K562 (cell line): ENCODE measurements at regions not wholly inside any gene's neighbourhood (a gene's known extent, or its start where the extent isn't known, plus 50 kb on each side); places are given as distances from the start of the nearest gene placed in this dataset.

Experiments
- ATAC-seq: fragments of 200-7000 bp; cut with Tn5 transposase; 3 replicates; pipeline ENCODE4 v1.9.1; 2020; ENCODE audit warnings: moderate library complexity
- BruUV-seq: library from RNA; stranded (reverse); fragments of 400-500 nt; replicated peaks from 2 replicates; lab custom pipeline; 2021; lab: Mats Ljungman, UMichigan
- CTCF ChIA-PET: fragments of 300-600 bp; formaldehyde crosslinking; extraction: SDS; loops from one replicate; lab custom pipeline; 2021; ENCODE audit warnings: low intra/inter-chr PET ratio; lab: Yijun Ruan, JAX
- POLR2A ChIA-PET: fragments of 300-600, 350-650 bp; sonication (Branson Sonifier 250); formaldehyde crosslinking; extraction: SDS; loops from one replicate; lab custom pipeline; 2021; ENCODE audit warnings: antibody characterized with exemption, inconsistent platforms; lab: Yijun Ruan, JAX
- DNase-seq, 4 experiments: peaks; one replicate each; pipeline versions ENCODE4 v3.0.0 to v3.0.0-alpha.2; 2011 to 2018; ENCODE audit warnings: low spot score in 3 of 4, mixed read lengths in 3 of 4; ENCODE audit errors: extremely low read depth in 1 of 4
- FAIRE-seq: peaks from 2 replicates; lab custom pipeline; 2011; peaks lifted over from hg19 to GRCh38; lab: Jason Lieb, UNC
- H2AFZ ChIP-seq: 2 replicates; pipeline ENCODE4 v1.6.0; 2011; ENCODE audit warnings: low read depth, low read length, control low read depth, inconsistent platforms
- H3K27ac ChIP-seq: fragments of 200-600 bp; 3 replicates; pipeline ENCODE4 v1.8.0; 2011; ENCODE audit warnings: low read depth, mild to moderate bottlenecking, control low read depth, inconsistent platforms, low read length, moderate library complexity, mixed read lengths; ENCODE audit errors: extremely low read depth
- H3K27me3 ChIP-seq, 2 experiments: fragments of 300-600 bp in 1 of 2; 2 replicates in 1 of 2; 3 replicates in 1 of 2; pipeline versions ENCODE4 v1.6.0 to v1.8.0; 2011; ENCODE audit warnings: inconsistent platforms in 2 of 2, low read length in 2 of 2, mild to moderate bottlenecking in 1 of 2, mixed read lengths in 1 of 2, moderate library complexity in 1 of 2; ENCODE audit not compliant: control insufficient read depth in 2 of 2, insufficient read depth in 2 of 2
- H3K36me3 ChIP-seq: fragments of 300-600 bp; 3 replicates; pipeline ENCODE4 v1.8.0; 2011; ENCODE audit warnings: mild to moderate bottlenecking, low read length, inconsistent platforms; ENCODE audit not compliant: control insufficient read depth, insufficient read depth
- H3K4me1 ChIP-seq, 2 experiments: fragments of 200-600 bp in 1 of 2; replicated peaks in 1 of 2; 2 replicates in 1 of 2; 3 replicates in 1 of 2; pipeline versions ENCODE4 v1.5.1 to v1.8.0; 2011; ENCODE audit warnings: inconsistent platforms in 2 of 2, low read length in 2 of 2, mild to moderate bottlenecking in 1 of 2, mixed read lengths in 1 of 2, moderate library complexity in 1 of 2; ENCODE audit not compliant: control insufficient read depth in 2 of 2, insufficient read depth in 2 of 2
- H3K4me2 ChIP-seq: 2 replicates; pipeline ENCODE4 v1.6.1; 2011; ENCODE audit warnings: low read length, control low read depth, inconsistent platforms, mixed read lengths; ENCODE audit not compliant: insufficient read depth
- H3K4me3 ChIP-seq: fragments of 200-600 bp; sonication (generic), shearing (Covaris generic); 2 replicates; pipeline ENCODE4 v1.5.1; 2016; ENCODE audit warnings: control low read depth, inconsistent platforms
- H3K79me2 ChIP-seq: fragments of 200-600 bp; 3 replicates; pipeline ENCODE4 v1.8.0; 2011; ENCODE audit warnings: low read length, inconsistent platforms; ENCODE audit not compliant: control insufficient read depth, insufficient read depth
- H3K9ac ChIP-seq, 2 experiments: 2 replicates each; pipeline versions ENCODE4 v1.6.0 to v1.6.1; 2011; ENCODE audit warnings: low read depth in 2 of 2, low read length in 2 of 2, control low read depth in 1 of 2, inconsistent platforms in 1 of 2, mild to moderate bottlenecking in 1 of 2, mixed read lengths in 1 of 2; ENCODE audit not compliant: insufficient read depth in 1 of 2
- H3K9me1 ChIP-seq: one replicate; pipeline ENCODE4 v1.6.0; 2011; ENCODE audit warnings: inconsistent platforms, mild to moderate bottlenecking, low read length, moderate library complexity; ENCODE audit not compliant: control insufficient read depth, insufficient read depth
- H3K9me3 ChIP-seq: replicated peaks from 2 replicates; pipeline ENCODE4 v1.5.1; 2011; ENCODE audit warnings: low read depth, low read length, inconsistent platforms; ENCODE audit not compliant: control insufficient read depth, insufficient read depth
- H4K20me1 ChIP-seq: replicated peaks from 2 replicates; pipeline ENCODE4 v1.6.1; 2011; ENCODE audit warnings: low read length, inconsistent platforms, mixed read lengths; ENCODE audit not compliant: control insufficient read depth, insufficient read depth
- CBFA2T3 ChIP-seq: fragments of 450-650 bp; IDR thresholded peaks from 2 replicates; pipeline ENCODE4 v1.6.1; 2017
- CHD4 ChIP-seq: fragments of 200-600 bp; sonication (generic); IDR thresholded peaks from 3 replicates; pipeline ENCODE4 v1.6.1; 2012; ENCODE audit warnings: low read depth, mild to moderate bottlenecking, mixed read lengths, low read length, inconsistent platforms; ENCODE audit not compliant: insufficient read depth, insufficient replicate concordance, poor library complexity, severe bottlenecking
- CXXC5 ChIP-seq: fragments of 250-450 bp; sonication (Bioruptor Pico); IDR thresholded peaks from 2 replicates; pipeline ENCODE4 v1.8.0; 2022; ENCODE audit warnings: inconsistent platforms, mild to moderate bottlenecking, moderate library complexity
- MAX ChIP-seq: sonication (generic); formaldehyde crosslinking; IDR thresholded peaks from 2 replicates; pipeline ENCODE4 v1.9.0; 2022; ENCODE audit warnings: mild to moderate bottlenecking, missing genetic modification reagents
- MCM3 ChIP-seq: fragments of 450-650 bp; IDR thresholded peaks from 2 replicates; pipeline ENCODE4 v1.6.1; 2016
- MED1 ChIP-seq: sonication (generic); formaldehyde crosslinking; IDR thresholded peaks from 2 replicates; pipeline ENCODE4 v1.8.1; 2023; ENCODE audit warnings: missing genetic modification reagents, borderline replicate concordance
- RBM17 ChIP-seq: fragments of 200-400 bp; formaldehyde crosslinking; IDR thresholded peaks from 2 replicates; pipeline ENCODE4 v1.6.1; 2017; ENCODE audit warnings: low read depth, mild to moderate bottlenecking, low read length, borderline replicate concordance
- SAP30 ChIP-seq: fragments of 200-600 bp; sonication (generic); IDR thresholded peaks from 2 replicates; pipeline ENCODE4 v1.6.1; 2012; ENCODE audit warnings: borderline replicate concordance, low read depth, mild to moderate bottlenecking, moderate library complexity, low read length, control low read depth, inconsistent platforms; ENCODE audit not compliant: insufficient read depth, poor library complexity, severe bottlenecking
- SNIP1 ChIP-seq: fragments of 450-650 bp; IDR thresholded peaks from 2 replicates; pipeline ENCODE4 v1.7.1; 2017; ENCODE audit warnings: low read depth, mild to moderate bottlenecking
- TBP ChIP-seq: optimal IDR thresholded peaks from 2 replicates; pipeline ENCODE3; 2011; ENCODE audit warnings: low read depth, low read length, improper control_type of control experiment
- TFE3 ChIP-seq: fragments of 450-650 bp; formaldehyde crosslinking; IDR thresholded peaks from 2 replicates; pipeline ENCODE4 v1.4.0; 2020; ENCODE audit warnings: mild to moderate bottlenecking, mixed read lengths
- YY1 ChIP-seq, 3 experiments: IDR thresholded peaks; 2 replicates each; pipeline ENCODE4 v1.6.1; 2011; ENCODE audit warnings: low read length in 2 of 3, mild to moderate bottlenecking in 2 of 3, moderate library complexity in 2 of 3, borderline replicate concordance in 1 of 3, control low read depth in 1 of 3, low read depth in 1 of 3; ENCODE audit not compliant: insufficient read depth in 3 of 3, insufficient replicate concordance in 2 of 3, control insufficient read depth in 1 of 3, insufficient read length in 1 of 3; ENCODE audit errors: extremely low read depth in 1 of 3
- ZBTB12 ChIP-seq: fragments of 250-450 bp; sonication (Bioruptor Pico); IDR thresholded peaks from 2 replicates; pipeline ENCODE4 v1.4.0; 2020
- ZKSCAN3 ChIP-seq: fragments of 250-450 bp; sonication (Bioruptor Pico); IDR thresholded peaks from 2 replicates; pipeline ENCODE4 v1.4.0; 2020
- ZMIZ1 ChIP-seq, 2 experiments: fragments of 150-350 bp in 1 of 2; IDR thresholded peaks; 2 replicates each; pipeline ENCODE4 v1.6.1; 2012 to 2016; ENCODE audit warnings: low read depth in 2 of 2, low read length in 2 of 2, mild to moderate bottlenecking in 1 of 2, moderate library complexity in 1 of 2
- ZNF184 ChIP-seq: sonication (generic); formaldehyde crosslinking; IDR thresholded peaks from 2 replicates; pipeline ENCODE4 v1.5.0; 2020; ENCODE audit warnings: missing genetic modification reagents
- ZNF212 ChIP-seq: fragments of 450-650 bp; formaldehyde crosslinking; IDR thresholded peaks from 2 replicates; pipeline ENCODE4 v1.4.0; 2020; ENCODE audit warnings: mild to moderate bottlenecking
- ZNF316 ChIP-seq: fragments of 450-650 bp; IDR thresholded peaks from 2 replicates; pipeline ENCODE4 v1.6.1; 2016
- in situ Hi-C: fragments of 300-500 bp; cut with MboI; formaldehyde crosslinking; loops from 4 replicates; pipeline ENCODE4 v1.15.0; 2018; ENCODE audit warnings: inconsistent platforms, mixed read lengths
- intact Hi-C: fragments of 100-400 bp; cut with micrococcal nuclease; formaldehyde crosslinking; loops from 2 replicates; pipeline ENCODE4 v1.14.2; 2022

GRCh38 chr18:73684647-73685046 lies 463.0 kb downstream of the FBXO15 start:
- ATAC-seq (no peak), DNase-seq (no peak), FAIRE-seq (no peak)
- CTCF ChIA-PET: no interaction called here
- Histone ChIP-seq H3K27me3 (no peaks in the 10 kb centered on the region), H3K79me2 (no peaks in the 10 kb centered on the region), H3K4me2 (no peak overlapping the region), H3K36me3 (no peaks in the 10 kb centered on the region), H3K4me1 (no peaks in the 10 kb centered on the region), H3K9ac (no peak overlapping the region), H2AFZ (no peak overlapping the region), H3K4me3 (no peak overlapping the region), H3K9me1 (no peaks in the 10 kb centered on the region), H3K9me3 (no peaks in the 10 kb centered on the region), H3K27ac (no peak overlapping the region)
- in situ Hi-C loops: no loop called here
- no TSS peak for BruUV-seq
- no peak for TF ChIP-seq SAP30
- TF ChIP-seq ZBTB12 (CRISPR knock-in tag): no peak
- no peak for TF ChIP-seq ZNF316
- TF ChIP-seq ZNF184: no peak
- no peak for TF ChIP-seq YY1 (IDR thresholded peaks at IDR 0.05; ENCODE audit: borderline replicate concordance in 1 of 3, control insufficient read depth in 1 of 3, extremely low read depth in 1 of 3, insufficient read depth in 3 of 3, insufficient read length in 1 of 3, insufficient replicate concordance in 2 of 3, low read depth in 1 of 3, low read length in 2 of 3)
- no peak for TF ChIP-seq TFE3
- TF ChIP-seq CHD4: no peak
- no peak for TF ChIP-seq MCM3
- TF ChIP-seq MAX (CRISPR knock-in tag): no peak
- TF ChIP-seq RBM17: no peak
- no peak for TF ChIP-seq CXXC5 (CRISPR knock-in tag)
- TF ChIP-seq TBP: no peak
- TF ChIP-seq MED1: no peak
- no peak for TF ChIP-seq CBFA2T3
- no peak for TF ChIP-seq ZKSCAN3 (CRISPR knock-in tag)
- no peak for TF ChIP-seq ZMIZ1 (IDR thresholded peaks at IDR 0.05; ENCODE audit: low read depth in 2 of 2, low read length in 2 of 2)
- TF ChIP-seq SNIP1: no peak
- TF ChIP-seq ZNF212 (CRISPR knock-in tag): no peak
- TF ChIP-seq, all 486 proteins: peak for 0
- POLR2A ChIA-PET: no interaction called here
- no peaks in the 10 kb centered on the region for H4K20me1 ChIP-seq
- intact Hi-C loops: no loop called here
